Kidney capillary endothelial cell (primary cell): ENCODE measurements at regions not wholly inside any gene's neighbourhood (a gene's known extent, or its start where the extent isn't known, plus 50 kb on each side); places are given as distances from the start of the nearest gene placed in this dataset.

ENCODE experiments used
- DNase-seq: peaks from one replicate; pipeline ENCODE4 v3.0.0-alpha.2; 2018; ENCODE audit warnings: low spot score

DNA sequence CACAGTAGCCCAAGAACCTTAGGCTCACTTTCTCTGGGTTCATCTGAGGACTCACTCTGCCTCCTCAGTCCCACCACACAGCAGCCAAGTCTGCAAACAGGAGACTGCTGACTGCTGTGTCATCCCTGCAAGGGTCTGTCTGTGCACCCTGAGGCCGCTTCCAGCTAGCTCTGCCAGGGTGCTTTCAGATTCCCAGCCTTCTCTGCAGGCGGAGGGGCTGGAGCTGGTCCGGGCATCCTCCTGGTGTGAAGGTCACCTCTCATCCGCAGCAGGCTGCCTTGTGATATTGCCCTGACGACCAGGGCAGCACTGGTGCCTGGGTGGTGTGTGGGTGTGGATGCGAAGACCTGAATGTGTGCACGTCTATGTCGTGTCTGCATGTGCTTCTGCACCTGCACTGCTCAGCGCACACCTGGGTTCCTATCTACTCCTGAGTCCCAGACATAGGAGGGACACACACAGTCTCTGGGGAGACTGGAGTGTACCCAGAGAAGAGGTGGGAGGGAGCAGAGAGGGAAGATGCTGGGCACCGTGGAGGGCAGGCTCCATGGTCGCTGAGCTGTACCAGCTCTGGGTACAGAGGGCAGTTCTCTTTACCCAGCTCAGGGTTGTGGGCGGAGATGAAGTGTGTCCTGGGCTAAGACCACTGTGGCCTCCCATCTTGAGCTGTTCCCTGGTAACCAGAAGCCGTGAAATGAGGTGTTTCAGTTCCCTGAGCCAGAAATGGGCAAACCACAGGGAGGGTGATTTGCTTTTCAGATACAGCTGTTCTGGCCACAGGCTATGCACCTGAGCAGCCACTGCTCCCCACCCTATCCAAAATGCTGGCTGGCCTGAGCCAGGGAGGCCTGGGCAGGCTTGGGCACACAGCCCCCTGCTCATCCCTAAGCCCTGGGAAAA, 160.9 kb upstream of the CSF3R start:
- DNase-seq: no peak

DNA sequence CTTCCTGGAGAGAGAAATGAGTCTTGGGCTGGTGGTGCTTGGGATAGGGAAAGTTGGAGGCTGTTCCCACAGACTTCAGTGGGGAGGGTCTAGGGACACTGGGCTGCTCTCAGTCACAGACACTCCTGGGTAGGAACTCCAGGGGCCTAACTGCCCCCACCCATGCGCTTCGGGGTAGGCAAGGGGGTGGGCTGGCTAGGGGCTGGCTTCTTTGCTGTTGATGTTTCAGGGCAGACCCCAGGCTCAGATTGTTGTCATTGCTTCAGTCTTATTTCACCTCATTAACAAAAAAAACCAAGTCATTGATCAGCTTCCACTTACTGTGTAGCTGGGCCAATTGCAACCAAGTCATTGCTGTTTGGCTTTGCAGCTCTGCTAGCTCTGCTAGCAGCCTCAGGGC, 160.1 kb upstream of the CSF3R start:
- no peak for DNase-seq

DNA sequence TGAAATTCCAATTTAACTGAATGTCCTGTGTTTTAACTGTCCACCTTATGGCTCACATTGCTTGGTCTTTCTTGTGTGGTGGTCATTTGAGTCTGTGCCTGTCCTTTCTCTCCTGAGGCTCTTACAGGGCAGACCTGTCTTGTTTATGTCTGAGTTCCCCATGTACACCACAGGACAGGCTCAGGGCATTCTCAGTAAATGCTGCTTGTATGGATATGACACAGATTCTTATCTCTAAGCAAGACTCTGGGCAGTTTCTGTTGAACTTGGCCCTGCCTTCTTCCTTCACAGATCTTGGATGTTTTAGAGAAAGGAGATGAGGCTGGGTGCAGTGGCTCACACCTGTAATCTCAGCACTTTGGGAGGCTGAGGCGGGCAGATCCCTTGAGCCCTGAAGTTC, 159.1 kb upstream of the CSF3R start:
- no peak for DNase-seq

DNA sequence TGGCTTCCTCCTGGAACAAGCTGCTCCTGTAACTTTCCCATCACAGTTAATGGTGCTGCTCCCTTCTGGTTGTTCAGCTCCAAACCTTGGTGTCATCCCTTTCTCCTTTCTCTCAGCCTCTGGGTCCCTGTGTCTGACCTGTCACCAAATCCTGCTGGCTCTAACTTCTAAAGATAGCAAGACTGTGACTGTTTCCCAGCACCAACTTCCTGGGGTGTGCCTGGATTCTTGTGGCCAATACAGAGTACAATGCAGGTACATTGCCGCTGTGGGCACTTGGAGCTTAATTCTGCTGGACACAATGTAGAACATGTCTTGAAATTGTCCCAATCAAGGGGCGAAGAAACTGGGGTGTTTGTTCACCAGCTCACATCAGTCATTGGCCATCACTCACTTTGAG, 156.7 kb upstream of the CSF3R start:
- DNase-seq: no peak

DNA sequence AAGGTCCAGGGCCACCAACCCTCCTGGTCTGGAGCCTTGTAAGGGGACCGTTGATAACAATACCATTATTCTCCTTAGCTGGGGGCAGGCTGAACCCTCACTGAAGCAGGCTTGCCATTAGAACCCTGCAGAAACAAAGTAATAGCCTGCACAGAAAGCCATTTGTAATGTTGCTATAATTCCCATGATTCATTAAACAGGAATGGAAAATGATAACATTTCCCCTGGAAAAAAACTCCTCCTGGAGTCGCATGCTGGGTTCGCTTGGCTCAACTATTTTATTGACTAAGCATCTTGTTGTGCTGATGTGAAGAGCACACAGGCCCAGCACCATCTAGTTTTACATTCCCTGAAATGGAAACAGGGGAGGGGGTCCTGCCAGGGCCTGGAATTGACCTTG, 155.6 kb upstream of the CSF3R start:
- DNase-seq: no peak

DNA sequence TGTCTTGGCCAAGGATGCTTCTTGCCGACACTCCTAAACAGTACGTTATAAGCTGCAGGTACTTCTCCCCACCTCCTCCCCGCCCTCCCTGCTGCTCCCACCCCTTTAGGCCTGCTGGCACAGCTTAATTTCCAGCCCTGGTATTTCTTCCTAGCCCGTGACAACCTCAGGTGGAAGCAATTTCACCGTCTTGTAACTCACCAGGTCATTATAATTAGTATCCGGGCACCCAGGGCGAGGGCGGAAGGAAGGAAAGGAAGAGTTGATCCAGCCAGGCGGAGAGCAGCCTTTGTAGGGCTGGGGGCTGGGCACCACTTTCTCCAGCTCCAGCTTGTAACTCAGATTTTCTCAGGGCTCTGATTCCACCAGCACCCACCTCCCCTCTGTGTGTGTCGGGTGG, 153.5 kb upstream of the CSF3R start:
- no peak for DNase-seq

DNA sequence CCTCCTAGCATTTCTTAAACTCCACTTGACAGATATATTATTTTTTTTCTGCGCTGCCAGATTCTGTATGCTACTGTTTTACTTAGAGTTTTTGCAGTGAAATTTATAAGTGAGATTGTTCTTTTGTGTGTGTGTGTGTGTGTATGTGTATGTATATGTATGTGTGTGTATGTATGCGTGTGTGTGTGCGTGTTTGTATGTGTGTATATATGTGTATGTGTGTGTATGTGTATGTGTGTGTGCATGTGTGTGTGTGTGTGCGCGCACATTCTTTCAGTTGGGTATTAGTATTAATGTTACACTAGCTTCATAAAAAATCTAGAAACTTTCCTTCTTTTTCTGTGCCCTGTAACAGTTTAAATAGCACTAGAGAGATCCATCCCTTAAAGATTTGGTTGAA, 152.6 kb upstream of the CSF3R start:
- DNase-seq: no peak

DNA sequence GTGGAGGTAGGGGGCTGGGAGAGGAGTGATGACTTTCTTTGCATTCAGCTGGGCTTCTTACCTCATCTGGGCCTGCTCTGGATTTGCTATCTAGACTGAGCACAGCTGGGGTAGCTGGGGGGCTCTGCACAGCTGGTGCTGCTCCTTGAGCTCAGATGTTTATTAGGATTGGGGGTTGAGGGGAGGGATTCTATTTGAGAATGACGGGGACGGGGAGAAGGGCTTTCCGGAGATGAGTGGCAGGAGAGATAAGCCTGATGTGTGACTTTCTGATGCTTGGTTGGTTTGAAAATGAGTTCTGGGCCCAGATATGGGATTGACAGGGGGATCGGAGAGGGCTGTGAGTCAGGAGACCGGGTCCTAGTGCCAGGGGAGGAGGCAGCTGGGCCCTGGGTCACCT, 146.1 kb upstream of the CSF3R start:
- DNase-seq: no peak

DNA sequence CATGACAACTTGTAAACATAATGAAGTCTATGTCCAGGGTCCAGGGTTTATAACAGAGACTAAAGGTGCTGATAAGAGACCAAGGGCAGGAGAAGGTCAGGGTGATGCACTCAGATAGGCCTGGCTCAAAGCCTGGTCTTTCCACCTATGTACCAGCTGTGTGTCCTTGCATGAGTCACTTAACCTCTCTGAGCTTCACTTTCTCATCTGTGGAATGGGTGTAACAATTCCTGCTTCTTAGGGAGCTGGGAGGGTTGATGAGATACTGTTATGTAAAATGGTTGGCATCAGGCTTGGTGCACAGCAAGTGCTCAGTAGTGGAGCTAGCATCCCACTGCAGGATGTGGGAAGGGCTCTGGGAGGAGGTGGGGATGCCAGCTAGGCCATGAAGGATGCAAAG, 143.7 kb upstream of the CSF3R start:
- DNase-seq: no peak

DNA sequence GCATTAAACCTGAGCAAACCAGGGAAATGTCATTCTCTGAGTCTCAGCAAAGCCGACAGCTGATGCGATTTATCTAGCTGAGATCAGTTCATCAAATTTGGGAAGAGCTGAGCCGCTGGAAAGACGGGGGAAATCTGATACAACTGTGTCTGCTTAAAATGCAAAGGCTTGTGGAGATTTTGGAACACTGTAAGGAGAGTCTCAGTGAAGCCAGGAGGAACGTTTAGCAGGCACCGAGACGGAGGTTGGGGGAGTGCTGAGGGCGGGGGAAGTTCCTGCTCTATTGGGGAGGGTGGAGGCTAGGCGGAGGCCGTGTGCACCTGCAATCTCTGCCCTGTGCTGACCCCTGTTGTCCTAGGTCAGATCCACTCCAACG, 143.2 kb upstream of the CSF3R start:
- DNase-seq: no peak

DNA sequence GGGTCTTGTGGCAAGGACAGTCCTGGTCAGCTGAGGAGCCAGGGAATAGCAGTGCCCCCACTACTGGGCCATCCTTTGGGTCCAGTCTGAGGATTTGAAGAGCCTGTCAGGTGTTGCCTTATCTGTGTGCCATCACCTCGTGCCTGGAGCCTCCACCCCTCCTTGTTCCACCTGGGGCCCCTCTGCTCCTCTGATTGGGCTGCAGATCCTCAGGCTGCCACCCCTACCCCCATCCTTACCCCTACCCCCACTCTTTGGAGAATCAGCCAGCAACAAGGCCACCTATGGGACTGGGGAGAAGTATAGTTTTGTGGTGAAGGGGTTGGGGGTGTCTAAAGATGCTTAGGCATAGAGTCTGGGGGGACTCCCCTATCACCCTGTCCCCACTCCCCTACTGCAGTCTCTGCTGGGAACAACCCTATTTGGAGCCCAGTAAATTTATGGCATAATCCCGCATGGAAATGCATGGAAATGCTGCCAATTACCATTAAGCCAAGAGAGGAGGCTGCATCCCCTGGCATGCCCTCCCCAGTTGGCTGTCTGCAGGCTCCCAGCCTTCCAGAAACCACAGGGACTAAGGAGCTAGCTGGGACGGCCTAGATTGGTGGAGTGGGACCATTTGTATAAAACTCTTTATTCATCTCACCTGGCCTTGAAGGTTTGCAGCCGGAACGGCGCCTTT, 142.7 kb upstream of the CSF3R start:
- no peak for DNase-seq

DNA sequence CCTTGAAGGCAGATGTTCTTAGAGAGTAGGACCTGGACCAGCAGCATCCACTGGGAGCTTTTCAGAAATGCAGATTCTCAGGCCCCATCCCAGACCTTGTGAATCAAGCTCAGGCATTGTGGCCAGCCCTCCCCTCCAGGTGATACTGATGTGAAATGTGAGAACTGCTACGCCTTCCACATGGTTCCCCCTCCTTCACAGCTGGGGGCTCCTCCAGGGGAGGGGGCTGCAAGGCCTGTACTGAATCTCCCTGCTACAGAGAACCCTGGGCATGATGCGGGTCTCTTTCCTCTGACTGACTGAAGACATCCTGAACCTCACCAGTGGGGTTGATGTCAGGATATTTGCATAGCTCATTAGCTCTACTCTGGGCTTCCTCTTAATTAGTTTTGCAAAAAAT, 141.8 kb upstream of the CSF3R start:
- no peak for DNase-seq

DNA sequence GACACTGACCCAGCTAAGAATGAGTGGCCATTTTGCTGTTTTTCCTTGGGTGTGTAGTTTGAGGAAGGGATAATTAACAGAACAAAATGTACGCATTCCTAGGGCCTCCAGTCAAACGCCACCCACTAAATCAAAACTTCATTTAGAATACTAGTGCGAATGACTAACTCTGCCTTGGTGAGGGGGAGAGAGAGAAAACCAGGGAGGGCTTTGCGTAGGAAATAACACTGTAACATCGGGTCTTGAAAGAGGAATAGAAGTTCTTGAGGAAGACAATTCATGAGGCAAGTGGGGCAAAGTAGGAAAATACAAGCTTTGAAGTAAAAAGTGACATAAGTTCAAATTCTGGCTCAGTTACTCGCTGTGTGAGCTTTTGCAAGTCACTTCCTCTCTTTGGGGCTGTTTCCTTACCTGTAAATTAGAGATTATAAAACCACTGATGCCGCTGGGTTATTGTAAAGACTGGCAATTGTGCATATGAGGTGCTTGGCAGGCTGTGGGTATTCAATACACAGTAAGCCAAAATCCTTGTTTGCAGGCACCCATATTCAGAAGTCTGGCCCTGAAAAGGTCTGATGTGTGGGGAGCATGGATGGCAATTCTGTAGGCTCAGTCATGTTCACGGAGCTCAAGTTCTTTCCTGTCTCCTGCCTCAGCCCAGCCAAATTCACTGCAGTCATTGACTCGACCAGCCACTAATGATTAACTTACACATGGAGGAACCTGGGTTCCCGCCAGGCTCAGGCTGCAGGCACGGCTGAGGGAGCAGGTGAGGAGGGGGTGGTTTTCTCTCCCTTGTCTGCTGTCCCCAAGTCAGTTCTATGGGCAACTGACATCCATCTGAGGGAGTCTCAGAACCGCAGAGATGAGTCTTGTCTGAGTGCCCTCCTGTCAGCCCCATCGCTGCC, 140.3 kb upstream of the CSF3R start:
- DNase-seq: no peak

DNA sequence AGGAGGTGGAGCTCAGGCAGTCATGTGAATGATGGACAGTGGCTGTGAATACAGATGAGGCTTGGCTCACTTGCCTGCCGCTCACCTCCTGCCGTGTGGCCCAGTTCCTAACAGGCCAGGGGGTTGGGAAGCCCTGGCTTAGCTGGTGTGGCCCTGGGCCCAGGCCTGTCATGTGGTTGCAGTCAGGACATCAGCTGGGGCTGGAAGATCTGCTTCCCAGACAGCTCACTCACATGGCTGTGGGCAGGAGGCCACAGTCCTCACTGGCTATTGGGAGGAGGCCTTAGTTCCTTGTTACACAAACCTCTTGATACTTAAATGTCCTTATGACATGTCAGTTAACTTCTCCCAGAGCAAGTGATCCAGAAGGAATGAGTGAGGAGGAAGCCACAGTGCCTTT, 138.8 kb upstream of the CSF3R start:
- no peak for DNase-seq

DNA sequence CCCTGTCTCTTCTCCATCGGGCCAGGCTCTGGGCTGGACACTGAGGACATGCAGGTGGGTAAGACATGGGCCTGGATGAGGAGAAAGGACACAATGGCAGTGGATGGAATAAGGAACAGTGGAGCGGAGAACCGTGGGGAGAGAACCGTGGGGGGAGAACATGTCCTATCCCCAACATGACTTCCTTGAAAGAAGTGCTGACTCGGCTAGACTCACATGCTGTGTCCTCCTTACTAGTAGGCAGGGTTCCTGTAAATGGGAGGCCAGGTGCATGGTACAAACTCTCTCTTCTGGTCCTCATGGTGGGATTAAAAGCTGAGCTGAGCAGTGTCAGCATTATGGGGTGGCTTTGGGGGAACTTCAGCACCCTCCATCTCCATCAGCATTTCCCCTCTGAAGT, 137.4 kb upstream of the CSF3R start:
- DNase-seq: no peak

DNA sequence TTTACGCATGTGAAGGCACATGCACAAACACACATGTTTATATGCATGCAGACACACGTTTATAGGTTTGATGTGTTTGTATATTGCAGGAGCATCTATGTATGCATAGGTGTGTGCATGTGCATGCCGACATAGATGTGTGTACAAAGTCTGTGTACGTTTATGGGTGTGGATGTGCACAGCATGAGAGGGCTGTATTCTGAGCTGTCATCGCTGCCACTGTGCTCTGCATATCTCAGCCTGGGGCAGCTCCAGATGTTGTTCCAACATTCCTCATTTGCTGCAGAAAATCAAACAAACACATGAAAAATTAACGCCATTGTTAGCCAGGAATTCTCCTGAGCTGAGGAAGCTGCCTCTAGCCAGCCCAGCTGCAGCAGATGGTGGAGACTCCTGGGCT, 132.3 kb upstream of the CSF3R start:
- no peak for DNase-seq

DNA sequence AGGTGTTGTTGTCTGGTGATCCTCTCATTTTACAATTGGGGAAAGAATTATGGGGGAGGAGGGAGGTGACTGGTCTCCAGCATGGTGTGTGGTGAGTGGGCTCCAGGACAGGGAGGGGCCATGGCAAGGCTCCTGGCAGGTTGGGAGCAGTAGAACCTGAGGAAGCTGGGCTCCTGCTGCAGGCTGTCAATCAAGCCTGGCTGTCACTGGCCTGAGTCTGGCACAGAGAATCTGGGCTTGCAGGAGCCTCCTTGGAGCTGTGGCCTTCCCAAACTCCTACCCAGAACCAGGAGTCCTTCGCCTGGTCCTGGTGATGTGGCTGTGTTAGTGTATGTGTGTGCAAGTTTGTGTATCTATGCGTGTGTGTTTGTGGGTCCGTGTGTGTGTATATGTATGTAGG, 131.9 kb upstream of the CSF3R start:
- no peak for DNase-seq

DNA sequence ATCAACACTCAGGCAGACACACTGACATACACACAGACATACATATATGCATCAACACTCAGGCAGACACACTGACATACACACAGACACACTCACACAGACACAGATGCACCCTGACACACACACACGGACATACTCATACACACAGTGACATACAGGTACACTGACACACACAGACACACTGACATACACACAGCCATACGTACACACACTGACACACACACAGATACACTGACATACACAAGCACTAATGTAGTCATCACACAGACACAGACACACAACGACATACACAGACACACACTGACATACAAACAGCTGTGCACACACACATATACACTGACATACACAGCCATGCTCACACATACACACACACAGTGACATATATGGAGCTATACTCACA, 131.0 kb upstream of the CSF3R start:
- no peak for DNase-seq

DNA sequence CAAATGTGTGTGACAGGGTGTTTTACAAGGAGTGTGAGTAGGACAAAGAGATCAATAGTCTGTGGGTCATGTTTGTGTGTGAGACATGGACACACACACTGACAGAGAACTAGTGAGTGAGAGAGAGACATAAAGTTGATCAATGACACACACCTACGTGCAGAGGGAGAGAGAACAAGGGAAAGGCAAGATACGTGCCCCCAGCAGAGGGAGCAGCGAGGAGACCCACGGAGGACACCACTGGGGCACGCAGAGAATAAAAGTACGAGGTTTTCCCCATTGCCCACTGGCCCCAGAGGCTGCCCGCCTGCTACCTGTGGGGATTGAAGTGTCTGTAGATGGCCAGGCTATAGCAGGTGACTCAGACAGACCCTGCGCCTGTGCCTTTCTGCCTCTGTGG, 130.2 kb upstream of the CSF3R start:
- DNase-seq: no peak

DNA sequence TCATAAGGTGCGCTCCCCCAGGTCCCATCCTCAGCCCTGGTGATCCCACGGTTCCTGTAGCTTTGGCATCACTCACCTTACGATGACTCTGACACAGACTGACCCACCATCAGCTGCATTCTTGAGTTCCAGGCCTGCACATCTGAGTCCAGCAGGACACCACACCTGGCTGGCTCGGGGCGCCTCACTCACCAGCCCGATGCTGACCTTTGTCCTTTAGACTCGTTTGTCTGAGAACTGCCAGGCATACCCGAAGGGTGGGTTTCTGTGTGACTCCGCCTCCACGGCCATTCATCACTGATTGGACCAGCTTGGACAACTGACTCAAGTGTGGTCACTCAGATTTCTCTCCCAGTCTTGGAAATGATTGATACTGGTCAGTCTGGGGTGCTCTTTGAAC, 129.4 kb upstream of the CSF3R start:
- DNase-seq: no peak

DNA sequence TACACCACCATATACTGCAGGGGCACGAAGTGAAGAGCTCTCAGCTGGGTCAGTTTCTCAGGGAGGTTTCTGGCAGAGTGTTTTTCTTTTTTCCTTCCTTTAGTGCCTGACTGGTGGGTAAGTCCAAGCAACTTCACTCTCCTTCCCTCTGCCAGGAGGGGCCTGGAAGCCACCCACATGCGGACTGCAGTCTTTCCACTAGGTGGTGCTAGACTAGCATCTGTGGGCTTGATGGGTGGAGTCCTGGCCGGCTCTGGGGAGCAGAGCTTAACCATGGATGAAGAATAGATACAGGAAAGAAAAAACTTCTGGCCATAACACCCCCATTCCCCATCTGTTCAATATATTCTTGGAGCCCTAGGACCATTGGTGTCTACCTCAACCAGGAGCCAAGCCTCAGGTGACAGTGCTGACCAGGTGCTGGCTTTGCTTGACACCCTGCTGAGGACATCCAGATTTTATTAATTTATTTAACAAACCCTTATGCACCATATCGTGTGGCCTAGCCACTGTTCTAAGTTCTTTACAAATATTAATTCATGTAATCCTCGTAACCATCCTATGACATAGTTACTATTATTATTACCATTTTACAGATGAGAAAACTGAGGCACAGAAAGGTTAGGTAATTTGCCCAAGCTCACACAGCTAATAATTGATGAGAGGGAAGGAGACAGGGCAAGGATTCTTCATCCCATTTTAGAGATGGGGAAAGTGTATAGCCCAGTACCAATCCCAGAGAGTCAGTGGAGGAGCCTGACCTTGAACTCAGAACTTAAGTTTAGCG, 126.7 kb upstream of the CSF3R start:
- peak; percentile 51 for DNase-seq

DNA sequence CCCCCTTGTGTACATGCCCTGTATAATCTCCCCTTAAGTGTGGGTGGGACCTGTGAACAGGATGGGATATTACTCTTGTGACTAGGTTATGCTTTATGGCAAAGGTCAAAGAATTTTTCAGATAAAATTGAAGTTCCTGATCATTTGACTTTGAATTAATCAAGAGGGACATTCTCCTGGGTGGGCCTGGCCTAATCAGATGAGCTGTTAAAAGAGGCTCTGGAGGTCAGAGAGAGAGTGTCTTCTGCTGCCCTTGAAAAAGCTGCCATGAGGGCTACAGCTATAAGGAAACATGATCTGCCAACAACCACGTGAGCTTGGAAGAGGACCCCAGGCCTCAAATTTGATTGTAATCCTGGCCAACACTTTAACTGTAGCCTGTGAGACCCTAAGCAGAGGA, 125.6 kb upstream of the CSF3R start:
- DNase-seq: no peak
